PC-3 (cell line): ENCODE measurements at regions not wholly inside any gene's neighbourhood (a gene's known extent, or its start where the extent isn't known, plus 50 kb on each side); places are given as distances from the start of the nearest gene placed in this dataset.

ENCODE experiments used
- ATAC-seq: fragments of 200-7000 bp; cut with Tn5 transposase; 2 replicates; pipeline ENCODE4 v1.9.1; 2020; ENCODE audit warnings: mild to moderate bottlenecking, moderate library complexity
- BruUV-seq: library from RNA; stranded (reverse); fragments of 400-500 nt; replicated peaks from 2 replicates; lab custom pipeline; 2021; lab: Mats Ljungman, UMichigan
- CTCF ChIA-PET: fragments of 300-600 bp; sonication (Branson Sonifier 250); formaldehyde crosslinking; loops from one replicate; lab custom pipeline; 2022; ENCODE audit warnings: antibody characterized with exemption; lab: Charles Lee
- POLR2A ChIA-PET: fragments of 300-600 bp; sonication (Branson Sonifier 250); formaldehyde crosslinking; loops from one replicate; lab custom pipeline; 2022; ENCODE audit warnings: antibody characterized with exemption; ENCODE audit not compliant: unreplicated experiment; lab: Charles Lee
- DNase-seq: peaks from one replicate; pipeline ENCODE4 v3.0.0-alpha.2; 2015
- H2AFZ ChIP-seq: fragments of 300-600 bp; sonication (generic); 2 replicates; pipeline ENCODE4 v1.6.0; 2016; ENCODE audit warnings: antibody characterized with exemption, low read length
- H3F3A ChIP-seq: fragments of 300-600 bp; sonication (generic); one replicate; pipeline ENCODE4 v1.6.0; 2017; ENCODE audit warnings: antibody characterized with exemption, low read length, control low read depth, mild to moderate bottlenecking; ENCODE audit not compliant: unreplicated experiment
- H3K27ac ChIP-seq: fragments of 300-600 bp; sonication (generic); 2 replicates; pipeline ENCODE4 v1.5.1; 2016; ENCODE audit warnings: mild to moderate bottlenecking, low read length
- H3K27me3 ChIP-seq: fragments of 300-600 bp; sonication (generic); 2 replicates; pipeline ENCODE4 v1.6.1; 2016; ENCODE audit warnings: low read length, mixed read lengths
- H3K36me3 ChIP-seq: fragments of 300-600 bp; sonication (generic); 2 replicates; pipeline ENCODE4 v1.6.1; 2016; ENCODE audit warnings: low read depth, mixed run types, low read length, mixed read lengths
- H3K4me1 ChIP-seq: fragments of 300-600 bp; sonication (generic); 2 replicates; pipeline ENCODE4 v1.5.1; 2016; ENCODE audit warnings: low read length; ENCODE audit not compliant: insufficient read depth
- H3K4me2 ChIP-seq: fragments of 300-600 bp; sonication (generic); 2 replicates; pipeline ENCODE4 v1.6.0; 2016; ENCODE audit warnings: low read length
- H3K4me3 ChIP-seq: fragments of 300-600 bp; sonication (generic); 2 replicates; pipeline ENCODE4 v1.5.1; 2016; ENCODE audit warnings: mild to moderate bottlenecking, low read length, mixed read lengths
- H3K79me2 ChIP-seq: fragments of 300-600 bp; sonication (generic); 2 replicates; pipeline ENCODE4 v1.6.1; 2017; ENCODE audit warnings: low read length, mixed read lengths
- H3K9ac ChIP-seq: fragments of 300-600 bp; sonication (generic); 2 replicates; pipeline ENCODE4 v1.6.0; 2016; ENCODE audit warnings: mild to moderate bottlenecking, low read length
- H3K9me2 ChIP-seq: fragments of 300-600 bp; sonication (generic); replicated peaks from 2 replicates; pipeline ENCODE4 v1.6.1; 2016; ENCODE audit warnings: mixed run types, low read length, mixed read lengths
- H3K9me3 ChIP-seq: fragments of 300-600 bp; sonication (generic); 2 replicates; pipeline ENCODE4 v1.6.1; 2016; ENCODE audit warnings: low read length, mixed read lengths
- H4K20me1 ChIP-seq: fragments of 300-600 bp; sonication (generic); 2 replicates; pipeline ENCODE4 v1.6.1; 2016; ENCODE audit warnings: low read length, mixed read lengths
- EZH2 ChIP-seq: fragments of 300-600 bp; sonication (generic); IDR thresholded peaks from one replicate; pipeline ENCODE4 v1.6.1; 2017; ENCODE audit warnings: antibody characterized with exemption, mild to moderate bottlenecking, low read length; ENCODE audit not compliant: unreplicated experiment
- EZH2phosphoT487 ChIP-seq: fragments of 300-600 bp; sonication (generic); IDR thresholded peaks from 2 replicates; pipeline ENCODE4 v1.6.1; 2018; ENCODE audit warnings: mild to moderate bottlenecking, antibody characterized with exemption, low read length, borderline replicate concordance
- intact Hi-C: fragments of 100-400 bp; cut with micrococcal nuclease; formaldehyde crosslinking; loops from 2 replicates; pipeline ENCODE4 v1.9.0; 2023
- TF ChIP-seq, protein P1 (sequence below): fragments of 300-600 bp; sonication (generic); conservative IDR thresholded peaks from 2 replicates; pipeline ENCODE4 v1.5.1; 2017; ENCODE audit warnings: antibody characterized with exemption, low read depth, mild to moderate bottlenecking, low read length

DNA sequence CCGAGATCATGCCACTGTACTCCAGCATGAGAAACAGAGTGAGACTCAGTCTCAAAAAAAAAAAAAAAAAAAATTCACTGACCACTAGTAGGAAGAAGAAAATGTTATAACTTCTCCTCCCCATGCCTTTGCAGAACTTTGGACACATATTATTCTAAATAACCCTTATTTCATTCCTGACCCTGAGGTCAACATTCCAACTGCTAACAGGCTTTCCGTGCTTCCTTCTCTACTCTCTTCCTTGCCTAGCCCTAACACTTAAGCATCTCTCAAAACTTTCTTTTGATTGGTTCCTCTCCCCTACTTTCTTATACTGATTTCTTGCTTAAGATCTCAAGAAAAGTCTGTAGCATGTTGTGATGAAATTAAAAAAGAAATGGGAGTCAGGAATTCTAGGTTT is 146.8 kb downstream of the MEX3B start:
- Histone ChIP-seq H3K9me2 (no peaks in the 10 kb centered on the region), H3K4me1 (no peaks in the 10 kb centered on the region), H3K4me3 (no peak overlapping the region), H3K9ac (no peak overlapping the region), H3K9me3 (no peaks in the 10 kb centered on the region), H3K4me2 (no peak overlapping the region), H2AFZ (no peak overlapping the region), H3K27ac (no peak overlapping the region), H3K36me3 (no peaks in the 10 kb centered on the region), H3F3A (no peaks in the 10 kb centered on the region), H3K79me2 (no peaks in the 10 kb centered on the region), H4K20me1 (no peaks in the 10 kb centered on the region), H3K27me3 (peaks cover 13% of the 10 kb centered on the region)
- ChIA-PET CTCF (no interaction called here), POLR2A (no interaction called here)
- TF ChIP-seq, protein P1, sequence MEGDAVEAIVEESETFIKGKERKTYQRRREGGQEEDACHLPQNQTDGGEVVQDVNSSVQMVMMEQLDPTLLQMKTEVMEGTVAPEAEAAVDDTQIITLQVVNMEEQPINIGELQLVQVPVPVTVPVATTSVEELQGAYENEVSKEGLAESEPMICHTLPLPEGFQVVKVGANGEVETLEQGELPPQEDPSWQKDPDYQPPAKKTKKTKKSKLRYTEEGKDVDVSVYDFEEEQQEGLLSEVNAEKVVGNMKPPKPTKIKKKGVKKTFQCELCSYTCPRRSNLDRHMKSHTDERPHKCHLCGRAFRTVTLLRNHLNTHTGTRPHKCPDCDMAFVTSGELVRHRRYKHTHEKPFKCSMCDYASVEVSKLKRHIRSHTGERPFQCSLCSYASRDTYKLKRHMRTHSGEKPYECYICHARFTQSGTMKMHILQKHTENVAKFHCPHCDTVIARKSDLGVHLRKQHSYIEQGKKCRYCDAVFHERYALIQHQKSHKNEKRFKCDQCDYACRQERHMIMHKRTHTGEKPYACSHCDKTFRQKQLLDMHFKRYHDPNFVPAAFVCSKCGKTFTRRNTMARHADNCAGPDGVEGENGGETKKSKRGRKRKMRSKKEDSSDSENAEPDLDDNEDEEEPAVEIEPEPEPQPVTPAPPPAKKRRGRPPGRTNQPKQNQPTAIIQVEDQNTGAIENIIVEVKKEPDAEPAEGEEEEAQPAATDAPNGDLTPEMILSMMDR, result no peak
- TF ChIP-seq EZH2phosphoT487, result no peak
- no peak for TF ChIP-seq EZH2
- no peak for ATAC-seq
- intact Hi-C loops, result no loop called here
- BruUV-seq, result no TSS peak
- no peak for DNase-seq

DNA sequence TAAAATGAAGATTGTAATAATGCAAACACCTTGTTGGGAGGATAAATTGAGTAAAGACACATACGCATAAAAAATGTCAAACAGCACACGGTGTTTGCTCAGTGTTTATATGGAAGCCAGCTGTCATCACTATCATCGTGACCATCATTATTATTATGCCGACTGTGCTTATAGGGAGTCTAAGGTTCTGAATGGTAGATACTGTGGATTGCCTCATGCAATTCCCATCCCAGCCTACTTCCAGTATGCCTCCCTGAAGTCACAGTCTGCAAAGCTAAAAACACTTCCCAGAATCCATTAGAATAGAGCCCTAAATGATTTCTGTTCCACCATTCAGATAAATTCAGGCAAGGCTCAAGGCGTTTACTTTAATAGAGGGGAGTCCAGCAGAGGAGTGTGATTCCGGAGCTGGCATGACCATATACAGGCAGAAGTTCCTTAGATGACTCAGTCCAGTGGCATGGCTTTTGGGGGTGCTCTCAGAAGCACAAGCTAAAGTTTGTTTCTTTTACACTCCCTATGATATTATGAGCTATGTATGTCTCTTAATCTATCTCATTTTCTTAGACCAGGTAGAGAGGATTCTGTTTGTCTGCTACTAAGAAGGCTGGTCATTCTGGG is 148.7 kb downstream of the MEX3B start:
- no peaks in the 10 kb centered on the region for H3K36me3 ChIP-seq
- no peaks in the 10 kb centered on the region for H3K4me1 ChIP-seq
- no peak overlapping the region for H3K9ac ChIP-seq
- H3K27me3 ChIP-seq, result peaks cover 13% of the 10 kb centered on the region
- DNase-seq, result no peak
- ChIA-PET CTCF (no interaction called here), POLR2A (no interaction called here)
- H3K9me2 ChIP-seq, result no peaks in the 10 kb centered on the region
- intact Hi-C loops, result no loop called here
- H3F3A ChIP-seq, result no peaks in the 10 kb centered on the region
- H3K27ac ChIP-seq, result no peak overlapping the region
- H3K4me2 ChIP-seq, result no peak overlapping the region
- H3K4me3 ChIP-seq, result no peak overlapping the region
- ATAC-seq, result no peak
- H4K20me1 ChIP-seq, result no peaks in the 10 kb centered on the region
- no TSS peak for BruUV-seq
- H2AFZ ChIP-seq, result no peak overlapping the region
- TF ChIP-seq EZH2phosphoT487 (no peak), EZH2 (no peak)
- TF ChIP-seq, protein P1, result no peak
- H3K79me2 ChIP-seq, result no peaks in the 10 kb centered on the region
- no peaks in the 10 kb centered on the region for H3K9me3 ChIP-seq

DNA sequence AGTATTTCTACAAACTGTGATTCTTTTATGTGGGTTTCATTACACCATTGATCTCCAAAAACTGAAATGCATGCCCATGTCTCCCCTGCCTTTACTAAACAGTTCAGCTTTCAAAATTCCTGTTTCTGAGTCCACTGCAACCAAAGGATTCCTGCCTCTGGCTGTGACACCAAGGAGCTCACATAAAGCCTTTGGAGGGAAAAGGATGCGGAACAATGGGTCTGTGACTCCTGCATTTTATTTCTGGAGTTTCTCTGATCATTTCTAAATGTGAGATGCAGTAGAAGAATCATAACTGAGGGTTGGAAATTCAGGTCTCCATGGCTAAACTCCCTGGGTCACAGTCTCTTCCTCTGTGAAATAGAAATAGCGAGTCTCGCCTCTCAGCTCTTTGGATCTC is 149.5 kb downstream of the MEX3B start:
- Histone ChIP-seq H3K36me3 (no peaks in the 10 kb centered on the region), H3K27me3 (peaks cover 13% of the 10 kb centered on the region), H3K4me2 (no peak overlapping the region), H4K20me1 (no peaks in the 10 kb centered on the region), H3K27ac (no peak overlapping the region), H3K79me2 (no peaks in the 10 kb centered on the region), H3K9ac (no peak overlapping the region), H2AFZ (no peak overlapping the region), H3F3A (no peaks in the 10 kb centered on the region), H3K4me1 (no peaks in the 10 kb centered on the region), H3K9me2 (no peaks in the 10 kb centered on the region), H3K4me3 (no peak overlapping the region), H3K9me3 (no peaks in the 10 kb centered on the region)
- ChIA-PET POLR2A (no interaction called here), CTCF (no interaction called here)
- intact Hi-C loops, result no loop called here
- no peak for DNase-seq
- ATAC-seq, result no peak
- no peak for TF ChIP-seq EZH2phosphoT487
- no peak for TF ChIP-seq EZH2
- TF ChIP-seq, protein P1, result no peak
- BruUV-seq, result no TSS peak
